K562 (cell line): ENCODE measurements at regions not wholly inside any gene's neighbourhood (a gene's known extent, or its start where the extent isn't known, plus 50 kb on each side); places are given as distances from the start of the nearest gene placed in this dataset.

ENCODE experiments used
- ATAC-seq: fragments of 200-7000 bp; cut with Tn5 transposase; 3 replicates; pipeline ENCODE4 v1.9.1; 2020; ENCODE audit warnings: moderate library complexity
- BruUV-seq: library from RNA; stranded (reverse); fragments of 400-500 nt; replicated peaks from 2 replicates; lab custom pipeline; 2021; lab: Mats Ljungman, UMichigan
- CTCF ChIA-PET: fragments of 300-600 bp; formaldehyde crosslinking; extraction: SDS; loops from one replicate; lab custom pipeline; 2021; ENCODE audit warnings: low intra/inter-chr PET ratio; lab: Yijun Ruan, JAX
- POLR2A ChIA-PET: fragments of 300-600, 350-650 bp; sonication (Branson Sonifier 250); formaldehyde crosslinking; extraction: SDS; loops from one replicate; lab custom pipeline; 2021; ENCODE audit warnings: antibody characterized with exemption, inconsistent platforms; lab: Yijun Ruan, JAX
- DNase-seq, 4 experiments: peaks; one replicate each; pipeline versions ENCODE4 v3.0.0 to v3.0.0-alpha.2; 2011 to 2018; ENCODE audit warnings: low spot score in 3 of 4, mixed read lengths in 3 of 4; ENCODE audit errors: extremely low read depth in 1 of 4
- FAIRE-seq: peaks from 2 replicates; lab custom pipeline; 2011; peaks lifted over from hg19 to GRCh38; lab: Jason Lieb, UNC
- H2AFZ ChIP-seq: 2 replicates; pipeline ENCODE4 v1.6.0; 2011; ENCODE audit warnings: low read depth, low read length, control low read depth, inconsistent platforms
- H3K27ac ChIP-seq: fragments of 200-600 bp; 3 replicates; pipeline ENCODE4 v1.8.0; 2011; ENCODE audit warnings: low read depth, mild to moderate bottlenecking, control low read depth, inconsistent platforms, low read length, moderate library complexity, mixed read lengths; ENCODE audit errors: extremely low read depth
- H3K27me3 ChIP-seq, 2 experiments: fragments of 300-600 bp in 1 of 2; 2 replicates in 1 of 2; 3 replicates in 1 of 2; pipeline versions ENCODE4 v1.6.0 to v1.8.0; 2011; ENCODE audit warnings: inconsistent platforms in 2 of 2, low read length in 2 of 2, mild to moderate bottlenecking in 1 of 2, mixed read lengths in 1 of 2, moderate library complexity in 1 of 2; ENCODE audit not compliant: control insufficient read depth in 2 of 2, insufficient read depth in 2 of 2
- H3K36me3 ChIP-seq: fragments of 300-600 bp; 3 replicates; pipeline ENCODE4 v1.8.0; 2011; ENCODE audit warnings: mild to moderate bottlenecking, low read length, inconsistent platforms; ENCODE audit not compliant: control insufficient read depth, insufficient read depth
- H3K4me1 ChIP-seq, 2 experiments: fragments of 200-600 bp in 1 of 2; replicated peaks in 1 of 2; 2 replicates in 1 of 2; 3 replicates in 1 of 2; pipeline versions ENCODE4 v1.5.1 to v1.8.0; 2011; ENCODE audit warnings: inconsistent platforms in 2 of 2, low read length in 2 of 2, mild to moderate bottlenecking in 1 of 2, mixed read lengths in 1 of 2, moderate library complexity in 1 of 2; ENCODE audit not compliant: control insufficient read depth in 2 of 2, insufficient read depth in 2 of 2
- H3K4me2 ChIP-seq: 2 replicates; pipeline ENCODE4 v1.6.1; 2011; ENCODE audit warnings: low read length, control low read depth, inconsistent platforms, mixed read lengths; ENCODE audit not compliant: insufficient read depth
- H3K4me3 ChIP-seq: fragments of 200-600 bp; sonication (generic), shearing (Covaris generic); 2 replicates; pipeline ENCODE4 v1.5.1; 2016; ENCODE audit warnings: control low read depth, inconsistent platforms
- H3K79me2 ChIP-seq: fragments of 200-600 bp; 3 replicates; pipeline ENCODE4 v1.8.0; 2011; ENCODE audit warnings: low read length, inconsistent platforms; ENCODE audit not compliant: control insufficient read depth, insufficient read depth
- H3K9ac ChIP-seq, 2 experiments: 2 replicates each; pipeline versions ENCODE4 v1.6.0 to v1.6.1; 2011; ENCODE audit warnings: low read depth in 2 of 2, low read length in 2 of 2, control low read depth in 1 of 2, inconsistent platforms in 1 of 2, mild to moderate bottlenecking in 1 of 2, mixed read lengths in 1 of 2; ENCODE audit not compliant: insufficient read depth in 1 of 2
- H3K9me1 ChIP-seq: one replicate; pipeline ENCODE4 v1.6.0; 2011; ENCODE audit warnings: inconsistent platforms, mild to moderate bottlenecking, low read length, moderate library complexity; ENCODE audit not compliant: control insufficient read depth, insufficient read depth
- H3K9me3 ChIP-seq: replicated peaks from 2 replicates; pipeline ENCODE4 v1.5.1; 2011; ENCODE audit warnings: low read depth, low read length, inconsistent platforms; ENCODE audit not compliant: control insufficient read depth, insufficient read depth
- H4K20me1 ChIP-seq: replicated peaks from 2 replicates; pipeline ENCODE4 v1.6.1; 2011; ENCODE audit warnings: low read length, inconsistent platforms, mixed read lengths; ENCODE audit not compliant: control insufficient read depth, insufficient read depth
- BRD4 ChIP-seq: fragments of 200-600 bp; sonication (generic); IDR thresholded peaks from 2 replicates; pipeline ENCODE4 v1.6.1; 2017; ENCODE audit warnings: inconsistent platforms
- CREM ChIP-seq: IDR thresholded peaks from 2 replicates; pipeline ENCODE4 v1.6.1; 2014; ENCODE audit warnings: antibody characterized with exemption, low read depth
- CSDE1 ChIP-seq, 2 experiments: fragments of 450-650 bp; IDR thresholded peaks; 2 replicates each; pipeline ENCODE4 v1.6.1; 2016; ENCODE audit warnings: mild to moderate bottlenecking in 1 of 2
- FOXA1 ChIP-seq: fragments of 450-650 bp; IDR thresholded peaks from 2 replicates; pipeline ENCODE4 v1.6.1; 2016; ENCODE audit warnings: mild to moderate bottlenecking, borderline replicate concordance
- FOXJ2 ChIP-seq: fragments of 200-800 bp; sonication (Bioruptor generic); IDR thresholded peaks from 2 replicates; pipeline ENCODE4 v1.6.1; 2016; ENCODE audit warnings: missing genetic modification characterization, missing compliant biosample characterization
- HDAC8 ChIP-seq: fragments of 450-650 bp; IDR thresholded peaks from 2 replicates; pipeline ENCODE4 v1.6.1; 2016; ENCODE audit warnings: mild to moderate bottlenecking, missing genetic modification characterization, moderate library complexity, missing compliant biosample characterization
- HNRNPK ChIP-seq: fragments of 200-400 bp; formaldehyde crosslinking; IDR thresholded peaks from one replicate; pipeline ENCODE4 v1.6.1; 2018; ENCODE audit warnings: mild to moderate bottlenecking, low read depth, low read length; ENCODE audit not compliant: poor library complexity, severe bottlenecking
- JUND ChIP-seq, 2 experiments: IDR thresholded peaks; 2 replicates in 1 of 2; 3 replicates in 1 of 2; pipeline ENCODE4 v1.6.1; 2011; ENCODE audit warnings: borderline replicate concordance in 2 of 2, low read depth in 2 of 2, low read length in 2 of 2, improper control_type of control experiment in 1 of 2, missing biosample characterization in 1 of 2, missing genetic modification characterization in 1 of 2, missing genetic modification reagents in 1 of 2
- PHF20 ChIP-seq: fragments of 450-650 bp; IDR thresholded peaks from 2 replicates; pipeline ENCODE4 v1.6.1; 2018; ENCODE audit not compliant: partially characterized antibody
- TEAD4 ChIP-seq, 2 experiments: sonication (generic) in 1 of 2; formaldehyde crosslinking in 1 of 2; IDR thresholded peaks; 2 replicates each; pipeline versions ENCODE4 v1.6.1 to v1.8.0; 2012 to 2022; ENCODE audit warnings: borderline replicate concordance in 1 of 2, inconsistent platforms in 1 of 2, low read length in 1 of 2, mild to moderate bottlenecking in 1 of 2, missing genetic modification reagents in 1 of 2
- ZKSCAN8 ChIP-seq: fragments of 200-800 bp; sonication (Bioruptor generic); IDR thresholded peaks from 2 replicates; pipeline ENCODE4 v1.6.1; 2016; ENCODE audit warnings: missing genetic modification characterization, missing compliant biosample characterization
- WGBS: fragments of 100-300 bp; shearing (Covaris generic); methylation state at CpG from one replicate; pipeline ENCODE4 v1.1.6; 2016; ENCODE audit warnings: low coverage, mixed read lengths; ENCODE audit not compliant: insufficient coverage; ENCODE audit errors: missing lambda C conversion rate; 5-methylcytosine and 5-hydroxymethylcytosine counted together
- in situ Hi-C: fragments of 300-500 bp; cut with MboI; formaldehyde crosslinking; loops from 4 replicates; pipeline ENCODE4 v1.15.0; 2018; ENCODE audit warnings: inconsistent platforms, mixed read lengths
- intact Hi-C: fragments of 100-400 bp; cut with micrococcal nuclease; formaldehyde crosslinking; loops from 2 replicates; pipeline ENCODE4 v1.14.2; 2022
- TF ChIP-seq, protein P1 (sequence below), 3 experiments: IDR thresholded peaks in 2 of 3; conservative IDR thresholded peaks in 1 of 3; 2 replicates each; pipeline ENCODE4 v1.5.1; 2011 to 2012; ENCODE audit warnings: low read length in 3 of 3, mild to moderate bottlenecking in 3 of 3, control low read depth in 2 of 3, improper control_type of control experiment in 1 of 3, inconsistent platforms in 1 of 3, low read depth in 1 of 3, mixed read lengths in 1 of 3, moderate library complexity in 1 of 3; ENCODE audit not compliant: insufficient read depth in 2 of 3
- TF ChIP-seq, protein P2 (sequence below): fragments of 450-650 bp; IDR thresholded peaks from 2 replicates; pipeline ENCODE4 v1.6.1; 2016

DNA sequence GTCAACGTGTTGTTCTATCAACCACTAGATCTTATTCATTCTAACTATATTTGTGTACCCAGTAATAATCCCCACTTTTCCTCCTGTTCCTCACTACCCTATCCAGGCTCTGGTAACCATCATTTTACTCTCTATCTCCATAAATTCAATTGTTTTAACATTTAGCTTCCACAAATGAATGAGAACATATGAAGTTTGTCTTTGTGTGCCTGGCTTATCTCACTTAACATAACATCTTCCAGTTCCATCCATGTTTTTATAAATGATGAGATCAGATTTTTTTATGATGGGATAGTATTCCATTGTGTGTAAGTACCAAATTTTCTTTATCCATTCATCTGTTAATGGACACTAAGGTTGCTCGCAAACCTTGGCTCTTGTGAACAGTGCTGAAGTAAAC, 59.9 kb upstream of the IBSP start (continued):
- TF ChIP-seq JUND (IDR thresholded peaks at IDR 0.05; ENCODE audit: borderline replicate concordance, low read depth, low read length) (no peak), JUND (tag; IDR thresholded peaks at IDR 0.05; ENCODE audit: borderline replicate concordance, low read depth, low read length) (no peak), HDAC8 (tag) (no peak)

DNA sequence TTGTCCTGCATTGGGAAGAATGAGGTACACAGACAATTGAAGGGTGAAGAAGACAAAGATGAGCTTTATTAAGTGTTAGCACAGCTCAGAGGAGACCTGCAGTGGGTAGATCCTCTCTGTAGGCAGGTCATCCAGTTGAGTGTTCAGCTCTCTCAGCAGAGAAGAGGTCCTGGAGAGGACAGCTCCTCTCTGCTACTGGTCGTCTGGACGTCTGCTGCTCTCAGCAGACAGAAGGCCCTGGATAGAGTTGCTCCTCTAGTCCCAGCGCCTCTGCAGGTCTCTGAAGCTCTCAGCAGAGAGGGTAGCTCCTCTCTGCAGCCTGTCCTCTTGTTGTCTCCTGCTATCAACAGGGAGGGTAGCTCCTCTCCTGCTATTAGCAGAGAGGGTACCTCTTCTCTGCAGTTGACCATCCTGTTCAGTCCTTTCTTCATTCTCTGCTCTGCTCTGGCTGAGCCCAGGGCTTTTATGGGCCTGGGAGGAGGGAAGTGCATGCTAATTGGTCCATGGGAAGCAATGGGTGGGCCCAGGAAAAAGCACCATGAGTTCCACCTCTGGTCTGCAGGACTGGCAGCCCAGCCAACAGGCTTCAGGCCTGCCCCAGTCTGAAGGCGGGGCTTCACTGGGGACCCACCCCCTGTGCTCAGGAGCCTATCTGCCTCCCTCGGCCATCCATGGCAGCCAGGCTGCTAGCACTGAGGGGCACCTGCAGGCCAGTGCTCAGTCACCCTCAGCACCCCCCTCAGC, 54.1 kb upstream of the IBSP start:
- no peak for FAIRE-seq
- POLR2A ChIA-PET, result no interaction called here
- TF ChIP-seq PHF20 (no peak), FOXA1 (no peak), BRD4 (no peak), ZKSCAN8 (CRISPR knock-in tag) (no peak), CSDE1 (IDR thresholded peaks at IDR 0.05) (no peak), HNRNPK (no peak), CREM (no peak), TEAD4 (IDR thresholded peaks at IDR 0.05; ENCODE audit: low read length) (no peak), TEAD4 (CRISPR knock-in tag; IDR thresholded peaks at IDR 0.05; ENCODE audit: borderline replicate concordance) (no peak), FOXJ2 (tag) (no peak)
- TF ChIP-seq, protein P1, sequence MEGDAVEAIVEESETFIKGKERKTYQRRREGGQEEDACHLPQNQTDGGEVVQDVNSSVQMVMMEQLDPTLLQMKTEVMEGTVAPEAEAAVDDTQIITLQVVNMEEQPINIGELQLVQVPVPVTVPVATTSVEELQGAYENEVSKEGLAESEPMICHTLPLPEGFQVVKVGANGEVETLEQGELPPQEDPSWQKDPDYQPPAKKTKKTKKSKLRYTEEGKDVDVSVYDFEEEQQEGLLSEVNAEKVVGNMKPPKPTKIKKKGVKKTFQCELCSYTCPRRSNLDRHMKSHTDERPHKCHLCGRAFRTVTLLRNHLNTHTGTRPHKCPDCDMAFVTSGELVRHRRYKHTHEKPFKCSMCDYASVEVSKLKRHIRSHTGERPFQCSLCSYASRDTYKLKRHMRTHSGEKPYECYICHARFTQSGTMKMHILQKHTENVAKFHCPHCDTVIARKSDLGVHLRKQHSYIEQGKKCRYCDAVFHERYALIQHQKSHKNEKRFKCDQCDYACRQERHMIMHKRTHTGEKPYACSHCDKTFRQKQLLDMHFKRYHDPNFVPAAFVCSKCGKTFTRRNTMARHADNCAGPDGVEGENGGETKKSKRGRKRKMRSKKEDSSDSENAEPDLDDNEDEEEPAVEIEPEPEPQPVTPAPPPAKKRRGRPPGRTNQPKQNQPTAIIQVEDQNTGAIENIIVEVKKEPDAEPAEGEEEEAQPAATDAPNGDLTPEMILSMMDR (IDR thresholded peaks at IDR 0.05 in 2 of 3, conservative IDR thresholded peaks at IDR 0.05 in 1 of 3; ENCODE audit: insufficient read depth in 2 of 3, low read depth in 1 of 3, low read length in 3 of 3), result no peak
- TF ChIP-seq, protein P2, sequence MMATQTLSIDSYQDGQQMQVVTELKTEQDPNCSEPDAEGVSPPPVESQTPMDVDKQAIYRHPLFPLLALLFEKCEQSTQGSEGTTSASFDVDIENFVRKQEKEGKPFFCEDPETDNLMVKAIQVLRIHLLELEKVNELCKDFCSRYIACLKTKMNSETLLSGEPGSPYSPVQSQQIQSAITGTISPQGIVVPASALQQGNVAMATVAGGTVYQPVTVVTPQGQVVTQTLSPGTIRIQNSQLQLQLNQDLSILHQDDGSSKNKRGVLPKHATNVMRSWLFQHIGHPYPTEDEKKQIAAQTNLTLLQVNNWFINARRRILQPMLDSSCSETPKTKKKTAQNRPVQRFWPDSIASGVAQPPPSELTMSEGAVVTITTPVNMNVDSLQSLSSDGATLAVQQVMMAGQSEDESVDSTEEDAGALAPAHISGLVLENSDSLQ, result peak; percentile 55

More for the DNA sequence above, 54.1 kb upstream of the IBSP start:
- 0% methylated on average over 4 of the region's 5 CpGs for WGBS
- H3K9me1 ChIP-seq, result no peaks in the 10 kb centered on the region
- no peaks in the 10 kb centered on the region for H3K4me1 ChIP-seq
- no peak overlapping the region for H3K4me3 ChIP-seq
- ATAC-seq (peak; percentile 68), DNase-seq (peak in 1 of 4 experiments; percentile 2)
- in situ Hi-C loops, result no loop called here
- BruUV-seq, result no TSS peak
- intact Hi-C loops, result no loop called here
- no peak overlapping the region for H3K4me2 ChIP-seq
- no peaks in the 10 kb centered on the region for H3K9me3 ChIP-seq
- no peaks in the 10 kb centered on the region for H3K36me3 ChIP-seq
- no peaks in the 10 kb centered on the region for H3K27me3 ChIP-seq
- CTCF ChIA-PET, result no interaction called here
- no peaks in the 10 kb centered on the region for H4K20me1 ChIP-seq
- no peak overlapping the region for H2AFZ ChIP-seq
- H3K79me2 ChIP-seq, result no peaks in the 10 kb centered on the region
- no peak overlapping the region for H3K27ac ChIP-seq
- H3K9ac ChIP-seq, result no peak overlapping the region
